DND-41 (cell line): ENCODE measurements at regions not wholly inside any gene's neighbourhood (a gene's known extent, or its start where the extent isn't known, plus 50 kb on each side); places are given as distances from the start of the nearest gene placed in this dataset.

Source experiments
- CTCF ChIP-seq: IDR thresholded peaks from 2 replicates; pipeline ENCODE4 v1.5.1; 2012; ENCODE audit warnings: borderline replicate concordance, low read length, moderate library complexity, mild to moderate bottlenecking; ENCODE audit not compliant: poor library complexity, severe bottlenecking; ENCODE audit errors: extremely low read depth
- EZH2 ChIP-seq: IDR thresholded peaks from 3 replicates; pipeline ENCODE4 v1.6.1; 2012; ENCODE audit warnings: borderline replicate concordance, low read depth, mild to moderate bottlenecking, moderate library complexity, low read length, inconsistent platforms; ENCODE audit not compliant: severe bottlenecking

GRCh38 chr4:15291122-15291521, 136.7 kb upstream of the C1QTNF7 start:
- TF ChIP-seq CTCF (no peak), EZH2 (no peak)
